Fibroblast of skin of left quadriceps (primary cell): ENCODE measurements at regions not wholly inside any gene's neighbourhood (a gene's known extent, or its start where the extent isn't known, plus 50 kb on each side); places are given as distances from the start of the nearest gene placed in this dataset.

Source experiments
- DNase-seq, 2 experiments: peaks; one replicate each; pipeline ENCODE4 v3.0.0-alpha.2; 2013; ENCODE audit warnings: low read depth in 2 of 2

DNA sequence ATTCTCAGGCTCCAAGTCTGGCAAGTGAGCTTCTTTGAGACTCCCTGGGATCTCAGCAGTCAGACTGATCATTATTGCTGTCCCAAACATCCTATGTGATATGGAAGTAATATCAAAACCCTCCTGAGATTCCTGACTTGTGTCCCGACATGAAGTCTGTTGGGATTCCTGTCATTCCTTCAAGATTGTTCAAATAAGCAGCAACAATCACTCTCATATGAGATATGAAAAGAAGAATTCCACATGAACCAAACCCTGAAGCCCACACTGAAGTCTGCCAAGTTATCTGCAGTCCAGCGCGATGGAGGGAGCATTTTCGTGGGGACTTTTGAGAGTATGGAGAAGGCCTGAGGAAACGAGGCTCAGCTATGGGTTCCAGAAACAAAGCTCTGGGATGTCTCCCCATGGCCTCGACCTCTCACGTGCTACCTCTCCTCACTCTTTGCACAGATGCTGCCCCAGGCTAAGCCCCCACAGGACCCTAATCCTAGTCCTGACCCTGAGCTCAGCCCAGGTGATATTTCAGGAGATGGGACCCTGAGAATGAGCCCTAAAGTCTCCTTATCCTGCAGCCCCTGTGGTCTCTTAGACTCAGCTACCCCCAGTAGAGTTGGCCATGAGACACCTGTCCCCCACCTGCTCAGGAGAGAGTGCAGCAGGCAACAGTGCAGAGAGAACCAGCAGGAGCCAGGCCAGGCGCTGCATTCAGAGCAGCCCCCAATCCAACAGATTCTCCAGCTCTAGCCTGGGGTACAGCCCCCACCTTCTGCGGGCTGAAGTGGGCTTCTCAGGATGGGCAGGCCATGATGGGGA lies 100.2 kb downstream of the GGTLC2 start:
- DNase-seq, result no peak

DNA sequence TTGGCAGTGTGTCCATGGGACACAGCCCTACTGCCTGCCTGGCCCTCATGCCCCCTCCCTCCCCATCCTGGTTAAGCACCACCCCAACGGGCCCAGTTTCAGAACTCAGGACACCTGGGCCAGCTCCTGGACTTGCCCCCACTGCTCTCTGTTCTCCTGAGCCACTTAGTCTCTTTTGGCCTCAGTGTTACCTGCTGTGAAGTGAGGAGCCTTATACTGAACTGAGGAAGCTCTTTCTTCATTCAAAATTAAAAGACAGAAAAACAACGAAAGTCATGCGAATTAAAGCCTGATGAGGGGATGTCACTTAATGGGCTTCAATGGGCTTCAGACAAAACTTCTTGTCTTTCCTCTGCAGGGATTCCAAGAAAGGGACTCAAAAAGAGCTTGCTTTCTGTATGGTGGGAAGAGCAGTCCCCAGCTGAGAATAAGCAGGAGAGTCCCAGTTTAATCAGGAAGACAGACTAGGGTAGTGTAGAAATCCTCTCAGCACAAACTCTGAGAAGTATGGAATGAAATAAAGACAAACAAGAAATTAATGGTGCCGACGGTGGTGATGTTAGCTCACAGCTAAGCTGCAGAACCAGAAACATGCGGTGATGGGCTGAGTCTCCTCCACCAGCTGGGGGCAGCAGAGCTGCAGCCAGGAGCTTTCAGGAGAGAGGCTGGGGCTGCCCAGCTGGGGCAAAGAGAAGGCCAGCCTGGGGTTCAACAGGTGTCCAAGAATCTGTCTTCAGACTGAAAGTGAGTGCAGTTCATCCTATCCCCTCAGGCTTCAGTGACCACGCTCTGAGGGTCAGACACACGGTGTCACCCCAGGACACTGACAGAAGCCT lies 101.0 kb downstream of the GGTLC2 start:
- DNase-seq, result no peak

GRCh38 chr22:22746061-22746962 lies 101.9 kb downstream of the GGTLC2 start:
- no peak for DNase-seq

DNA sequence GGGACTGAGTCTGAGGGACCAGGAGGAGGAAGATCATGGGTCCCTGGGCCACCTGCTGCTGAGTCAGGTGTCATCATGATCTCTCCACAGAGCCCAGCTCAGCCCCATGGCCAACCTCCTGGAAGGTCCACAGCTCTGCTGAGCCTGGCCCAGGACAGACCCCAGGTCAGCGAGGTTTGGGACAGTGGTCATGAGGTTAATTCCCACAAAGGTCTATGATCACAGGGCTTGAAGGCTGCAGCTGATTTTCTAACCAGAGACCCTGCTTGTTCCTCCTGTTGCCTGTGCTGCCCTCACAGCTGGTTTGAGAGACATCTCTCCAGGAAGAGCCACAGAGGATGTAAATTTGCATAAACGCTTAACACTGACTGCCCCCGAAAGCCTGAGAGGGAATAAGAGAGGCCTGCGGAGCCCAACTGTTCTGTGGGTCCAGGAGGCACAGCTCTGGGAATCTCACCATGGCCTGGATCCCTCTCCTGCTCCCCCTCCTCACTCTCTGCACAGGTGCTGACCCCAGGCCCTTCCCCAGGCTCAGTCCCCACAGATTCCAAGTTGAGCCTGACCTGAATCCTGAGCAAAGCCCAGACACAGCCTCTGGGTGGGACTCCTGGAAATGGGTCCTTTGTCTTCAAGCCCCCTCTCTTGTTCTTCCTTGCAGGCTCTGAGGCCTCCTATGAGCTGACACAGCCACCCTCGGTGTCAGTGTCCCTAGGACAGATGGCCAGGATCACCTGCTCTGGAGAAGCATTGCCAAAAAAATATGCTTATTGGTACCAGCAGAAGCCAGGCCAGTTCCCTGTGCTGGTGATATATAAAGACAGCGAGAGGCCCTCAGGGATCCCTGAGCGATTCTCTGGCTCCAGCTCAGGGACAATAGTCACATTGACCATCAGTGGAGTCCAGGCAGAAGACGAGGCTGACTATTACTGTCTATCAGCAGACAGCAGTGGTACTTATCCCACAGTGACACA lies 102.8 kb downstream of the GGTLC2 start:
- no peak for DNase-seq

DNA sequence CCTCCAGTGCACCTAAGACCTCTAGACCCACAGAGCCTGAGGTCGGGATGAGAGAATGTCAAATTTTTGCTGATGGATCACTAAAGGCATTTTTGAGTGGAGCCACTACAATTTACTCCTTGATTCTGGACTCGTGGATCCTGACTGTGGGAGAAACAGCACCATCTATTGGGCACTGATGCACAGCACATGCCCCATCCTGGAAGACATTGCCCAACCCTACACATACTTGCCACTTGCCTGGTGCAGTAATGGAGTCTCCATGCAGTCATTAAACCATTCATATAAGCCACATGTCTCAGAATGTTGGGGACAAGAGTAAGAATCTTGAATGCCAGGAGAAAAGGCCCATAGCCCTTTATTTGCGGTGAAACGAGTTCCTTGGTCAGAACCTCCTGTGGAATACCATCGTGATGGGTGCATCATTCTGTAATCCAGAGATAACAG lies 103.9 kb downstream of the GGTLC2 start:
- DNase-seq, result no peak

- DNase-seq, result no peak
Measured at GRCh38 chr22:22748756-22749155, 104.3 kb downstream of the GGTLC2 start.

- no peak for DNase-seq
Measured at GRCh38 chr22:22749167-22749758, 104.8 kb downstream of the GGTLC2 start.

- no peak for DNase-seq
Measured at GRCh38 chr22:22750335-22751042, 106.1 kb downstream of the GGTLC2 start.

DNA sequence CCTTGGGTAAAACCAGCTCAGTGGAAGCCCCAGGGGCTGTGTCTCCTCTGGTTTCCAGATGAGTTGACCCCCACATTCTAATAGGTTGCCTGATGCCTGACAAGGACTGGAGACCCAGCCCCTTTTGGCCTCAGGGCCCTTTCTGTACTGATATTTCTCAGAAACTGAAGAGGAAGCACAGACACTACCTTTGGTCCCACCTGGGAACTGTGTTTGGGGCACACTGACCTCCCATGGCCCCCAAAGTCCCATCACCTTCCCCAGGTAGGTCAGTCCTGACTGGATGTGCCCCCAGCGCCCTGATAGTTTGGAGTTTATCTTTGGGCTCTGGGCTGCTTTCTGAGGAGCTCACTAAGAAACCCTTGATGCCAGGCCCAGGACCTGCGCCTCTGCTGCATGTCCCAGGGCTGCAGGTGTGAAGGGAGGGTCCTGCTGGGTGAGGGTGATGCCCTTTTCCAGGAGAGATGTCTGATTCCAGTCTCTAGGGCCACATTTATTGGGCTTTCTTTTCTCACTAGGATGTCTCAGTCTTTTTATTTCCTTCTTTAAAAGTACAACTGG lies 106.7 kb downstream of the GGTLC2 start:
- no peak for DNase-seq

GRCh38 chr22:22752199-22752555 lies 107.8 kb downstream of the GGTLC2 start:
- DNase-seq, result no peak

DNA sequence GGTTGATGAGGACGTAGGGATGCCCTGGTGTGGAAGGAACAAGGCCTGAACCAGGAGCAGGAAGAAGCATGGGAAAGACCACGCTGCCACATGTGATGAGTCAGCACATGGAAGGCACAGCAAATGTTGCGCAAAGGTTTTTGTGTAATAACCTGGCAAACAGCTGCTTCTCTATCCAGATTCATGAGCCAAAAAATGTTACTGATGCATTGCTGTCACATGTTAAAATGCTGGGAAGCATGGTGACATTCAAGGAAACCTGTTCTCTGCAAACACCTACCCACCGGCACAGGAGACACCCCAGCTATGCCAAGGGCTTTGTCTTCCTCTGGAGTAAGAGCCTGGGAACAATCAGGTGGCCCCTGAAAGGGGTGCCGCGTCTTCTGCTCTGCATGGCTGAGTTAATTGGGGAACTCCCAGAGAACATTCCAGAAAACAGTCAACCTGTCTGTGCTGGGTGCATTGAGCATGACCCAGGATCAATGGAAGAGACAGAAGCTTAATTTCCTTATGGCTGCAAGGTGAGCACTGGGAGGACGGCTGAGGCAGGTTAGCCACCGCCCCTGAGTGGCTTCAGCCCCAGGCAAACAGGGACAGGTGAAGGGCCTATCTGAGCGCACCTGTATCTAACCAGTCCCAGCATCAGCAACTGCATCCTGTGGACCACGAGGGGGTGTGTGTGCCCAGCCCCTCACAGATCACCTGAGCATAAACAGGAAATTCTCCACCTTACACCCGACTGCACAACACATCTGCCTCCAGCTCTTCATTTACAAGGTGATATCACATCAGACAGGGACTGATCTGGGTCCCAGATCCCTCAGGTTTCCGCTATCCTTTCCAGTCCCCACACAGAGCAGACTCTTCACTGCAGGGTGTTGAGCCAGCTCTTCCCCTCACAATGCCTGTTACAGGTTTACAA lies 108.4 kb downstream of the GGTLC2 start:
- no peak for DNase-seq

- DNase-seq, result no peak
Measured at GRCh38 chr22:22753526-22754267, 109.3 kb downstream of the GGTLC2 start.

- no peak for DNase-seq
Measured at GRCh38 chr22:22754268-22754657, 109.8 kb downstream of the GGTLC2 start.

DNA sequence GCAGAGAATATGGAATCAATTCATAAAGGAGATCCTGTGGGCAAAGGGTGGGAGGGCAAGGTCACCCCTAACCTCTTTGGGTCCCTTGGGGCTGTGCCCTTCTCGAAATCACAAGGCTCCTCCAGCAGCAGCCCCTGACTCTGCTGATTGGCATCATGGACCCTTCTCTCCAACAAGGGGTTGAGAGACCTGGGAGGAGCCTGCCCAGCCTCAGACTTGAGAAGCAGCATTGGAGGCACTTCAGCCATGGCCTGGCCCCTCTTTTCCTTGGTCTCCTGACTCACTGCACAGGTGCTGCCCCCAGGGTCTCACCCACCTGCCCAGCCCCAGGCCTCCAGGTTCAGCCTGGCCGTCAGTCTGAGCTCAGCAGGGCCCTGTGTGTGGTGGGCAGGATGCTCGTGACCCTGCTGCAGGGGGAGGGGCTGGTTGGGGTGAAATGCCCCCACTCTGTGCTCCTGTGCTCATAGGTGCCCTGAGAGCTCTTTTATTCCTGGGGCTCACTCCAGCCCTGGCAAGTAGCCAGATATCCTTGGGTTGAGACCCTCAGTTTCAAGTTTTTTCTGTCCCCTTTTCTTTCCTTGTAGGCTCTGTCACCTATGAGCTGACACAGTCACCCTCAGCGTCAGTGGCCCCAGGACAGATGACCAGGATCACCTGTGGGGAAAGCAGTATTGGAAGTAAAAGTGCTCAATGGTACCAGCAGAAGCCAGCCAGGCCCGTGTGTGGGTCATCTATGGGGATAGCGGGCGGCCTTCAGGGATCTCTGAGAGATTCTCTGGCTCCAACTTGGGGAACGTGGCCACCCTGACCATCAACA lies 110.8 kb downstream of the GGTLC2 start:
- no peak for DNase-seq

DNA sequence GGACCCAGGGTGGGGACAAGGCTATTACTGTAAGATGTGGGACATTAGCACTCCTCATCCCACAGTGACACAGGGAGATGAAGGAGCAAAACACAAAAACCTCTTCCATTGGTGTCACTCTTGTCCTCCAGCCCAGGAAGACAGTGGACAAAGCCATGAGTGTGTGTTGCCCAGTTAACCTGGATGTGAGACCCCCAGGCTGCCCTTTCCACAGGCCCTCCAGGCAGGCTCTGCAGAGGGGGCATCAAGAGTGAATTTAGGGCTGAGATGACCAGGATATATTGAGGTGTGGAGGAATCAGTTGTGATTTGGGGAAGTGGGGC lies 111.3 kb downstream of the GGTLC2 start:
- no peak for DNase-seq

- no peak for DNase-seq
Measured at GRCh38 chr22:22756109-22756508, 111.7 kb downstream of the GGTLC2 start.
